Nephron progenitor cell (in vitro differentiated cells): ENCODE measurements at regions not wholly inside any gene's neighbourhood (a gene's known extent, or its start where the extent isn't known, plus 50 kb on each side); places are given as distances from the start of the nearest gene placed in this dataset.

Experiments used
- DNase-seq: peaks from one replicate; pipeline ENCODE4 v3.0.0; 2021
- H3K27ac Mint-ChIP-seq: 2 replicates; pipeline ENCODE4 v1.8.0; 2021; ENCODE audit warnings: mild to moderate bottlenecking, moderate library complexity, mixed read lengths
- H3K27me3 Mint-ChIP-seq: 2 replicates; pipeline ENCODE4 v1.8.0; 2021; ENCODE audit warnings: mild to moderate bottlenecking, low read depth, mixed read lengths; ENCODE audit not compliant: poor library complexity
- H3K36me3 Mint-ChIP-seq: 2 replicates; pipeline ENCODE4 v1.8.0; 2021; ENCODE audit warnings: low read depth, mixed read lengths
- H3K4me1 Mint-ChIP-seq: 2 replicates; pipeline ENCODE4 v1.8.0; 2021; ENCODE audit warnings: mixed read lengths
- H3K4me3 Mint-ChIP-seq: 2 replicates; pipeline ENCODE4 v1.8.0; 2021; ENCODE audit warnings: mild to moderate bottlenecking, moderate library complexity, mixed read lengths
- H3K9me3 Mint-ChIP-seq: 2 replicates; pipeline ENCODE4 v1.8.0; 2021; ENCODE audit warnings: mild to moderate bottlenecking, moderate library complexity, mixed read lengths
- TF ChIP-seq, protein P1 (sequence below): fragments of 200-600 bp; sonication (generic); IDR thresholded peaks from 2 replicates; pipeline ENCODE4 v1.5.0; 2021; ENCODE audit warnings: antibody characterized with exemption

DNA sequence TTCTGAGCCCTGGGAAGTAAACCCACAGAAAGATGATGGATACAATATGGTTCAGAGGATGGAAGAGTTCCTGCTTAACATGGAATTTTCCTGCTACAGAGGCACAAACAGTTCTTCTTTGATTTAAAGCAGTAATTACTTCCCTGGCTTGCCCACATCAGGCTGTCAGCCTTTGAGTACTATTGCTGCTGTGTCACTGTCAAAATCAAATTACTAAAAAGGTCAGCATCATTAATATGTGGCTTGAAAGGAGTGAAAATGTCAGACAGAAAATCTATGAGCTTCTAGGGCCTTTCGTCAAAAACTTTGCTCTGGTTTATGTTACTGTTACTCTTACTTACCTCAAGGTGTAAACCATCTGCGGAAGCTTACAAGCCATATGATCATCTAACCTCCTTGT lies 98.6 kb upstream of the DPT start:
- peaks cover 4% of the 10 kb centered on the region for H3K9me3 Mint-ChIP-seq
- TF ChIP-seq, protein P1, sequence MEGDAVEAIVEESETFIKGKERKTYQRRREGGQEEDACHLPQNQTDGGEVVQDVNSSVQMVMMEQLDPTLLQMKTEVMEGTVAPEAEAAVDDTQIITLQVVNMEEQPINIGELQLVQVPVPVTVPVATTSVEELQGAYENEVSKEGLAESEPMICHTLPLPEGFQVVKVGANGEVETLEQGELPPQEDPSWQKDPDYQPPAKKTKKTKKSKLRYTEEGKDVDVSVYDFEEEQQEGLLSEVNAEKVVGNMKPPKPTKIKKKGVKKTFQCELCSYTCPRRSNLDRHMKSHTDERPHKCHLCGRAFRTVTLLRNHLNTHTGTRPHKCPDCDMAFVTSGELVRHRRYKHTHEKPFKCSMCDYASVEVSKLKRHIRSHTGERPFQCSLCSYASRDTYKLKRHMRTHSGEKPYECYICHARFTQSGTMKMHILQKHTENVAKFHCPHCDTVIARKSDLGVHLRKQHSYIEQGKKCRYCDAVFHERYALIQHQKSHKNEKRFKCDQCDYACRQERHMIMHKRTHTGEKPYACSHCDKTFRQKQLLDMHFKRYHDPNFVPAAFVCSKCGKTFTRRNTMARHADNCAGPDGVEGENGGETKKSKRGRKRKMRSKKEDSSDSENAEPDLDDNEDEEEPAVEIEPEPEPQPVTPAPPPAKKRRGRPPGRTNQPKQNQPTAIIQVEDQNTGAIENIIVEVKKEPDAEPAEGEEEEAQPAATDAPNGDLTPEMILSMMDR, result no peak
- no peak for DNase-seq
- peaks cover 8% of the 10 kb centered on the region for H3K4me1 Mint-ChIP-seq
- no peaks in the 10 kb centered on the region for H3K27me3 Mint-ChIP-seq
- H3K4me3 Mint-ChIP-seq, result no peak overlapping the region
- no peaks in the 10 kb centered on the region for H3K36me3 Mint-ChIP-seq
- H3K27ac Mint-ChIP-seq, result no peak overlapping the region

DNA sequence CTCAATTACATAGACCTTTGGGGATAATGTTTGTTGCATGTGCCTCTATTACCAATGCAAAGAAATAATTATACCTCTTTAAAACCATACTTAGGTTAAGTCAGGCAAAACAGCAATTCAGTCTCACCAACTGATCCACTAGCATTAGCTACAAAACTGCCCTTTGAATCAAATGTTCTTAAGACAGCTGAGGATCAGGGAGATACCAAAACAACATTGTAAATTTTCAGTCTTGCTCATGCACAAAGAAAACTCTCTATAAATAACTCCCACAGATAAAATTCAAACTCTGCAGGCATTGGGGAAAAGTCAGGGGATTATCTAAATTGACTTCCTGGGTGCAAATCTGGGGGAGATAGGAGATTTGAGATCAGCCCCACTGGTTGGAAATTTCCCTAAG lies 100.9 kb upstream of the DPT start:
- H3K4me3 Mint-ChIP-seq, result no peak overlapping the region
- H3K4me1 Mint-ChIP-seq, result peaks cover 23% of the 10 kb centered on the region
- no peaks in the 10 kb centered on the region for H3K27me3 Mint-ChIP-seq
- no peaks in the 10 kb centered on the region for H3K36me3 Mint-ChIP-seq
- peaks cover 1% of the 10 kb centered on the region for H3K9me3 Mint-ChIP-seq
- H3K27ac Mint-ChIP-seq, result no peak overlapping the region
- no peak for DNase-seq
- TF ChIP-seq, protein P1, result no peak

DNA sequence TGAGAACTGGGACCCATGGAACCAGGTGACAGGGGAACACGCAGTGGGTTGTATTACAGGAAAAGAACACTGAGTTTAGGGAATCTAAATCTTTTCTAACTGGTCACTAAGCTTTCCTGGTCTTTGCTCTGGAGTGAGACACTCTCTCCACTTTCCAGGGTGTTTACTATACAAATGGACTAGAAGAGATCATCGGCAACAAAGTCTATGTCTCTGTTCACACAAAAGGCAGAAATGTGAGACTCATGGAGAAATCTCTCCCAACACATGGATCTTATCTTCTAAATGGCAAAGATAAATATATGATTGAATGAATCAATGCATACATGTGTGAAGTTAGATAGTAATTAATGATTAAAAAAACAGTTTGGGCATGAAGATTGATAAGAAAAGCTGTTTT lies 101.6 kb upstream of the DPT start:
- Mint-ChIP-seq H3K4me1 (peaks cover 23% of the 10 kb centered on the region), H3K9me3 (no peaks in the 10 kb centered on the region)

DNA sequence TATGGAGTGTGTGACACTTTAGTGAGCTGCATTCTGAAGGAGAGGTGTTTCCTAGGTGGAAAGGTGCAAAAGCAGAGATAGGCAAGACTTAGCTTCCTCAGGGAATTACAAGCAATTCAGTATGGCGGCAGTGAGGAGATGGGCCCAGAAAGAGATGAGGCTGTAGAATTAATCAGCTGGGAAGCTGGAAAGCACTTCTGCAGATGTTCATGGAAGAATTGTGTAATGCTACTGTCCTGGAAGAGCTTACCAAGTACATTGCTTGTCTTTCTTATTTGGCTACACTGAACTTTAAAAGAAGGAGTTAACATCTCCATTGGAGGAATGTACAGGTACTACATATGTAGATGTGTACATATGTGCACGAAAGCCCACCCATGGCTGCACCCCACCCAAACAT lies 103.7 kb upstream of the DPT start:
- TF ChIP-seq, protein P1, result no peak
- no peaks in the 10 kb centered on the region for H3K36me3 Mint-ChIP-seq

More for the DNA sequence above, 101.6 kb upstream of the DPT start:
- TF ChIP-seq, protein P1, result no peak
- H3K27me3 Mint-ChIP-seq, result no peaks in the 10 kb centered on the region
- DNase-seq, result no peak
- H3K27ac Mint-ChIP-seq, result no peak overlapping the region
- no peak overlapping the region for H3K4me3 Mint-ChIP-seq
- no peaks in the 10 kb centered on the region for H3K36me3 Mint-ChIP-seq

DNA sequence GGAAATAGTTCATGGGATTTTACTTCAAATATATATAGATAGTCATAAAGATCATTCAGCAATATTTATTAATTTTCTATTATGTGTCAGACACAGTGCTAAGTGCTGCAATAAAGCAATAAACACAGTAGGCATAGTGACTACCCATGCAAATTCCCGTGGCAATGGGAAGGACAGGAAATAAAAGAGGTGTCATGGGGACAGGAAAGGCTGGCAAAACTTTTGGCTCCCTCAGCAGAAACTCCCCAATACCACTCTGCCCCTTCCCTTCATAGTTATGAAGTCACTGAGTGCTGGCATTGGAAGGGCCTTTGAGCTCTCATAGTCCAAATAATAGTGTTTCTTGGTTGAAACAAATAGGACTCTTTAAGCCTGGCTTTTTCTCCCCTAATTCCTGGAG lies 104.4 kb upstream of the DPT start:
- no peak for DNase-seq
- no peaks in the 10 kb centered on the region for H3K36me3 Mint-ChIP-seq
- TF ChIP-seq, protein P1, result no peak
- peaks cover 14% of the 10 kb centered on the region for H3K9me3 Mint-ChIP-seq
- peak overlapping the region; percentile 21 for H3K27ac Mint-ChIP-seq
- no peaks in the 10 kb centered on the region for H3K27me3 Mint-ChIP-seq
- no peak overlapping the region for H3K4me3 Mint-ChIP-seq
- peaks cover 23% of the 10 kb centered on the region for H3K4me1 Mint-ChIP-seq

More for the DNA sequence above, 103.7 kb upstream of the DPT start:
- Mint-ChIP-seq H3K27me3 (no peaks in the 10 kb centered on the region), H3K27ac (no peak overlapping the region), H3K4me3 (no peak overlapping the region), H3K9me3 (peaks cover 8% of the 10 kb centered on the region), H3K4me1 (peaks cover 23% of the 10 kb centered on the region)
- no peak for DNase-seq

DNA sequence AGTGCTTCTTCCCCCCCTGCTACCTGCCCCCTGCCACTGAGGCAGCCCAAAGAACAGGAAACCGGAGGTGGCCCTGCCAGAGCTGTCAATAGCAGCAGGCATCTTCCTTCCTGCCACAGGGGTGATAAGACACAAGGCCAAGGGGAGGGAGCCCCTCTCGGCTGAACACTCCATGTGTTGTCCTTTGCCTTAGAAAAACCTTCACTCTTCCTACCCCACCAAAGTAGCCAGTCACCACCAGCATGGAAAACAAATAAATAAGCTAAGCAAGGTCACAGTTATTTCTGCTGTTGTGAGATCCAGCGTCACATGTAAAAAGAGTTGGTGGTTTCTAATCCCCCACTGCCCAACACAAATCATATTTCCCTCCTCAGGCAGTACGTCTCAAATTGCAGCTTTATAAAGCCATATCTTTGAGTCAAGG lies 104.8 kb upstream of the DPT start:
- Mint-ChIP-seq H3K36me3 (no peaks in the 10 kb centered on the region), H3K4me3 (no peak overlapping the region), H3K4me1 (peaks cover 23% of the 10 kb centered on the region), H3K27ac (peak overlapping the region; percentile 21), H3K9me3 (peaks cover 17% of the 10 kb centered on the region), H3K27me3 (no peaks in the 10 kb centered on the region)
- no peak for DNase-seq
- TF ChIP-seq, protein P1, result no peak
